Right renal cortex interstitium (tissue), 3 donors: ENCODE measurements at regions not wholly inside any gene's neighbourhood (a gene's known extent, or its start where the extent isn't known, plus 50 kb on each side); places are given as distances from the start of the nearest gene placed in this dataset.
"Not testable (repeated sequence)": the region's sequence is repeated elsewhere in the genome, so short reads cannot be mapped to it uniquely, and the experiment has no call there.

Experiments used
- DNase-seq, 3 donors: peaks; one replicate each; pipeline ENCODE4 v3.0.0-alpha.2; 2013; ENCODE audit warnings: low read depth in 3 of 3, low spot score in 2 of 3

- DNase-seq: no peak
Observed at GRCh38 chr1:87398641-87399040, 70.0 kb downstream of the LMO4 start.

GRCh38 chr1:87399264-87399663, 70.6 kb downstream of the LMO4 start:
- no peak for DNase-seq

- no peak for DNase-seq
Observed at GRCh38 chr1:87399701-87400100, 71.0 kb downstream of the LMO4 start.

GRCh38 chr1:87400813-87401212, 72.1 kb downstream of the LMO4 start:
- DNase-seq: no peak

GRCh38 chr1:87402241-87403002, 73.7 kb downstream of the LMO4 start:
- DNase-seq: no peak

DNA sequence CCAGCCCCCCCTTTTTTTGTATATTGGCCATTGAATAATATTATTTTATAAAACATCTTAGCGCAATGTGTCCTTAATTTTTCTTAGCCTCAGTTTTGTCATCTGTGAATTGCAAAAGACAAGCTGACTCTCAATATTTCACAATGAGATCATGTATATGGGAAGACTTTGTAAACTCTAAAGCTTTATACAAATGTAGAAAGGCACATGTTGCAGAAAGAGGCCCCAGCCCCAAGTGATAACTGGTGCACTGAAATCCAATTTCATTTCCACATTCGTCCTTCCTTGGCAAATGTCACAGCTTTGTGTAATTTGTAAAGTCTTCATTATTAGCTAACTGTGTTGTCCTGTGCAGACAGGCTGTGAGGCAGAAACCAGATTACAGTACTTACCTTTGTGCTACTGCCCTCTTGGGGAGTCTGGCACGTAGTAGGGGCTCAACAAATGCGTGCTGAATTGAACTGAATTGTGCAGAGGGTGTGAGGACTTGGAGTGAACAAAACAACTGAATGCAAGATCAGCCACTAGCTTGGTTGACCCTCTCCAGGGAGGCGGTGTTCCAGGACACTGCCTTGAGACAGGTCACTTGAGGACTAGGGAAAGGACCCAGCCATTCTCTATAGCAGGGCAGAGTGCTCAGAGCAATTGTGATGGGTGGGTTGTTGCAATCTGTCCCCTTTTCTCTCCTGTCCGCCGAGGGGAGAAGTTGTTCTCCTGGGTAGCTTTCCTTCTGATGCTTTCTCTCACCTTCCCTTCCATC, 74.6 kb downstream of the LMO4 start:
- no peak for DNase-seq

GRCh38 chr1:87404296-87404695, 75.6 kb downstream of the LMO4 start:
- DNase-seq: no peak

GRCh38 chr1:87408665-87409248, 80.1 kb downstream of the LMO4 start:
- no peak for DNase-seq

DNA sequence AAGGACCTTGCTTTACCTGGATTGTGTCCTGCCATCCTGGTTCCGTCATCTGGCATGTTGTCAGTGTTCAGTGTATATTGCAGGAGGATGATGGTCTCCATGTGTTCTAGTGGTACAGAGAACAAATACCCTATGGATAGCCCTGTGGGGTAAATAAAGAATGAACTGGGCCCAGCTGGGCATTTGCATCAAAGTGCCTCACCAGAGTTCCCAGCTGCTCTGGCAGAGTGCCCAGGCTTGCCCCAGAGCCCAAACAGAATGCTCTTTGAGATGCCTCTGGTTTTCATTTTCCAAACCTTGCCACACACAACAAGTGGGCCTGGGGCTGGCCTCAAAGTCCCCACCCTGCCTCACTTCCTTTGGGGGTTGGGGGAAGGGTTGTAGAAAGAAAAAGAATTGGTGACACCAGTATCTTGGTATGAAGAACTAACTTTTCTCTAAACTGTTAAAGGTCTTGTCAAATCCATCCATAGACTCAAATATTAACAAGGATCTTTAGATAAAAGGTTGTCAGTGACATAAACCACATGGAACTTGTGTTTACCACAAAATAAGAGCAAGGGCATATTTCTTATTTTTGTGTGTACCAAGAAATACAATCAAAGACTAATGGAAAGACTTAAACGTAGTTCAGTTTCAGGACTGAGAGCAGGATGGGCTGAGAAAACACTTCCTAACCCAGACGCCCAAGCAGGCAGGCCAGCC, 82.2 kb downstream of the LMO4 start:
- no peak for DNase-seq

DNA sequence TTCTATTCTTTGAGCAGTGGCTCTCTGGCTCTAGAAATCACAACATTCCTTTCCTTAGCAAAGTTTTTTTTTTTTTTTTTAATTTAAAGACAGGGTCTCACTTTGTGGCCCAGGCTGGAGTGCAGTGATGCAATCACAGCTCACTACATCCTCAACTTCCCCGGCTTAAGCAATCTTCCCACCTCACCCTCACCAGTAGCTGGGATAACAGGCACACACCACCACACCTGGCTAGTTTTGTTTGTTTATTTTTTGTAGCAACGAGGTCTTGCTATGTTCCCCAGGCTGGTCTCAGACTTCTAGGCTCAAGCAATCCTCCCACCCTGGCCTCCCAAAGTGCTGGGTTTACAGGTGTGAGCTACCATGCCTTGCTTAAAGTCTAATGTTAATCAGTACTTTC, 85.2 kb downstream of the LMO4 start:
- not testable (repeated sequence) for DNase-seq

DNA sequence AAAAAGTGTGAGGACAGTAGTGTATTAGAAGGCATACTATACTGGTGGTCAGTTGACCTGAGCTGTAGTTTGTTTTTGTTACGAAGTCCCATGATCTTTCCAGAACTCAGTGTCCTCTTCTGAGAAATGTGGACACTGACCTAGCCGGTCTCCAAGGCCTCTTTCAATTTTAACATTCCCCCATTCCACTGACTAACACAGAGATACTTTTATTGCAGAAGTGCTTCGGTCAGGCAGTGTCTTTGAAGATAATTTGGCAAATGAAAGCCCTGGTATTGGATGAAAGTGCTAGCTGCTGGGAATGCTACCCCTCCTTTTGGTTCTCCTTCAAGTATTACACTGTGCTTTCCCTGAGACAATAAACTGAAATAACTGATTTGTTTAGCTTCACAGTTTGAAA, 89.4 kb downstream of the LMO4 start:
- DNase-seq: no peak

- no peak for DNase-seq
Observed at GRCh38 chr1:87421809-87422208, 93.1 kb downstream of the LMO4 start.

DNA sequence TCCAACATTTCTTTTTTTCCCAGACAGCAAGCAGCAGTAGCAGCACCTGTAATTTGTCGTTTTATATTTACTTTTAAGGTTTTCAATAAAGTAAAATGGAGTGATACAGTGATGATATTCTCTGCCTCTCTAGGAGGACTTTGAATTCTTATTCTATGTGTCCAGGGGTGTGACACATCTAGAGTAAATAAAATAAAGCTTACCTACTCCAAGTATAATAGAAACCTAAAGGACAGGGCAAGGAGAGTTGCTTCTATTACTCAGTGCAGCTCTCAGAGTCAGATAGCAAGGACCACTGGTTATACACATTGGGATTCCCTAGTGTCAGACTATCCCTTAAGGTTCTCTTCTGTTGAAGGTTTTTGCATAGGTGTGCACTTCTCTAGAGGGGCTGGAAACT, 95.9 kb downstream of the LMO4 start:
- DNase-seq: no peak

DNA sequence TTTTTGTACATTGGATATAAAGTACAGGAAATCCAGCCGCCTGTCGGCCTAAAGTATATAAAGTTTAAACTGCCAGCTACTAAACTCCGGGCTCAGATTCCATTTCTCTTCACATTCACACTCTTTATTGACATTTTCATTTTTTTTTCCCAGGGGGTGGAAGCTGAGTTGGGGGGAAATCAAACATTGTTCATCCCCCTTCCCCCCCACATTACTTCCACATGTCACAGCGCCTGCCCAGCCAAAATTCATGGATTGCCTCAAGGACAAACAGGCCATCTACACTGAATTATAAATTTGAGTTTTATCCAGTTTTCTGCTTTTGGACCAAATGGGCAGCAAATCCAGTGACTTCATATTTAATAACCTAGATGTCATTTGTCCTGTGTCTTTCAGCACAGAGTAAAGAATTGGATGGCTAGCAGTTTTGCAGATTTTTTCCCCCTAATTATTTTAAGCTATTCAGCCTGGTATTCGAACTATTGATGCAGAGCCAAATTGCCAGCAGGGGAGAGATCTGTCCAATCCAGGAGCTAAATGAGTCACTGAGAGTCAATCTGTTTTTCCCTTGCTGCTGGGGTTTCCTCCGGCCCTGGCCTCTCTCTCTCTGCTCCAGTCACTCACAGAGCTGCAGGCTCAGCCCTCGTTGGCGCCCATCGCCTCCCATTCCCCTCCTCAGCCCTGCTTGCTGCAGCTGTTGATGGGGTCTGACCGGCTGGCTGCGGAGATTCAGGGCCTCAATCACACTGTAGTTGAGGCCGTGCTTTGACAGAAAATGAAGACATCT, 98.0 kb downstream of the LMO4 start:
- DNase-seq: no peak

DNA sequence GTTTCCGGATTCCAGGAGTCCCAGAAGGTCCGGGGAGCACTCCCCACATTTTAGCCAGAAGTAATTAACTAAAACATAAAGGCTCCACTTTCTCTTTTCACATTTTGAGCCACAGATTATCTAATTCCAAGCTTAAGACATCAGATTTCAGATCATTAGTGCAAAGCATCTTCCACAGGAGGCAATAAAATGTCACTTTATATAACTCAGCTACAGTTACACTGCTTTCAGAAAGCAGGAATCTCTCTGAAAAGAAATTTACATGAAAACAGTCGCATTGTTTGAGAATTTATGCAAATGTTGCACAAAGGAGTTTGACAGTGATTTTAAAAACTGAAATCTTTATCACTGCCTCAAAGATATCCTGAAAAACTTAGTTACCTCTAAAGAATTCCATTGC, 99.7 kb downstream of the LMO4 start:
- DNase-seq: no peak

GRCh38 chr1:87428883-87429282, 100.2 kb downstream of the LMO4 start:
- DNase-seq: no peak

GRCh38 chr1:87432685-87433084, 104.0 kb downstream of the LMO4 start:
- DNase-seq: no peak

DNA sequence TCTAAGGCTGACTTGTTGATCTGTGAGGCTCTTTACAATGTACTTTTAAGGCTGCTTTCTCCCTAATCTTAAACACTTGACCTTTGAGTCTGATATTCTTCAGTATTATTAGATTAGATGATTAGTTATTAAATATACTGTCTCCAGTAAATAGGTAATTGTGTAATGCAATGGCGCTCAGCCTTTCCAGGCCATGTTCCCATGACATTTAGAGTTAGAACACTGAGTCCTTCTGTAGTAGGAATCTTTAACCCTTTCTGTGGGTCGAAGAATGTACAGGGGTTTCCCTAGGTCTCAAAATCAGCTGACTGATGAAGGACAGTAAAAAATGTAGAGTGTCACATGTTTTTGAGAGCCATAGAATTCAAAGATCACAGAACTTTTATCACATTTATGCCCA, 104.4 kb downstream of the LMO4 start:
- DNase-seq: not testable (repeated sequence)

GRCh38 chr1:87435484-87435883, 106.8 kb downstream of the LMO4 start:
- DNase-seq: no peak

- DNase-seq: not testable (repeated sequence)
Observed at GRCh38 chr1:87436115-87436514, 107.4 kb downstream of the LMO4 start.
